Esophagus muscularis mucosa (tissue), 4 donors: ENCODE measurements at regions not wholly inside any gene's neighbourhood (a gene's known extent, or its start where the extent isn't known, plus 50 kb on each side); places are given as distances from the start of the nearest gene placed in this dataset.
"Not testable (repeated sequence)": the region's sequence is repeated elsewhere in the genome, so short reads cannot be mapped to it uniquely, and the experiment has no call there.

Source experiments
- DNase-seq: peaks from one replicate; pipeline ENCODE4 v3.0.0-alpha.2; 2017; ENCODE audit errors: extremely low spot score
- H3K27ac ChIP-seq, 4 donors: fragments of 200-600 bp; sonication (generic); replicated peaks in 1 of 4; 1 replicate in 3 of 4; 2 replicates in 1 of 4; pipeline ENCODE4 v1.5.1; 2016 to 2019; ENCODE audit warnings: mild to moderate bottlenecking in 1 of 4
- H3K27me3 ChIP-seq, 4 donors: fragments of 200-600 bp; sonication (generic); one replicate each; pipeline versions ENCODE4 v1.5.1 to v1.6.0; 2016 to 2019
- H3K36me3 ChIP-seq, 4 donors: fragments of 200-600 bp; sonication (generic); one replicate each; pipeline ENCODE4 v1.5.1; 2016 to 2019
- H3K4me1 ChIP-seq, 4 donors: fragments of 200-600 bp; sonication (generic); one replicate each; pipeline ENCODE4 v1.5.1; 2016 to 2019
- H3K4me3 ChIP-seq, 4 donors: fragments of 200-600 bp; sonication (generic); 1 replicate in 2 of 4; 2 replicates in 2 of 4; pipeline ENCODE4 v1.5.1; 2016 to 2019; ENCODE audit warnings: mild to moderate bottlenecking in 4 of 4, moderate library complexity in 1 of 4
- H3K9me3 ChIP-seq, 4 donors: fragments of 200-600 bp; sonication (generic); 1 replicate in 3 of 4; 2 replicates in 1 of 4; pipeline ENCODE4 v1.5.1; 2016 to 2019
- CTCF ChIP-seq, 3 experiments: fragments of 200-600 bp in 2 of 3; fragments of 450-650 bp in 1 of 3; sonication (generic) in 2 of 3; IDR thresholded peaks; one replicate each; pipeline ENCODE4 v1.5.1; 2017 to 2019; ENCODE audit warnings: antibody characterized with exemption in 3 of 3, mild to moderate bottlenecking in 2 of 3, moderate library complexity in 1 of 3
- EP300 ChIP-seq: sonication (generic); formaldehyde crosslinking; IDR thresholded peaks from one replicate; pipeline ENCODE4 v1.6.1; 2017; ENCODE audit warnings: antibody characterized with exemption
- POLR2A ChIP-seq: fragments of 450-650 bp; IDR thresholded peaks from one replicate; pipeline ENCODE4 v1.6.1; 2017; ENCODE audit warnings: antibody characterized with exemption, moderate library complexity, mild to moderate bottlenecking, low read depth
- POLR2AphosphoS5 ChIP-seq, 2 donors: sonication (generic); formaldehyde crosslinking; IDR thresholded peaks; one replicate each; pipeline ENCODE4 v1.6.1; 2017; ENCODE audit warnings: antibody characterized with exemption in 2 of 2
- WGBS: methylation state at CpG from one replicate; pipeline ENCODE4 v1.1.5; 2018; 5-methylcytosine and 5-hydroxymethylcytosine counted together
- intact Hi-C: fragments of 100-400 bp; cut with DNase I; formaldehyde crosslinking; loops from one replicate; pipeline ENCODE4 v1.15.1; 2023

DNA sequence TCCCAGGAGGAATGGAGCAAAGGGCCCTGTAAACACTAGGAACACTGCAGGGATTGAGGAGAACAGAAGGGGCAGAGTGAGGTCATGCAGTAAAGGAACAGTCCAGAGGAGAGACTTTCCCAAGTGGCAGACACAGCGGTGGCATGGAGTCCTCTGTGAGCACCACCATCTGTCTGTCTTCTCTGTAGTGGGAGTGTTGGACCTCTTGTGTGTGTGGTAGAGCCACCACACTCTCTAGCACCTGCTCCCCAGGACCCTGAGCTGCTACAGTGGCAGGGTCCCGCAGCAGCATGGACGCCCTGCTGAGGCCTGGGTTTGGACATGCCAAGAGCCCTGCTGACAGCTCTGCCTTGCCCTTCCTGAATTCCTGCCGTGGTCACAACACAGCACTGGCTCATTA lies 75.7 kb upstream of the LARP1 start:
- 83% methylated on average over 1 of the region's 4 CpGs for WGBS
- H3K4me3 ChIP-seq: no peak overlapping the region
- no peaks in the 10 kb centered on the region for H3K9me3 ChIP-seq
- no peaks in the 10 kb centered on the region for H3K27me3 ChIP-seq
- no peak for DNase-seq
- TF ChIP-seq POLR2A (no peak), EP300 (no peak), POLR2AphosphoS5 (IDR thresholded peaks at IDR 0.05) (no peak), CTCF (IDR thresholded peaks at IDR 0.05) (no peak)
- peaks cover 13 to 34% (median 33%) of the 10 kb centered on the region in 4 donors for H3K4me1 ChIP-seq
- intact Hi-C loops: no loop called here
- no peaks in the 10 kb centered on the region for H3K36me3 ChIP-seq
- H3K27ac ChIP-seq: no peak overlapping the region

GRCh38 chr5:154677921-154678320 lies 77.3 kb upstream of the LARP1 start:
- TF ChIP-seq POLR2AphosphoS5 (IDR thresholded peaks at IDR 0.05) (peak; percentile 11 to 41), EP300 (no peak)
- WGBS: 13% methylated on average over 2 of the region's 2 CpGs
- Histone ChIP-seq H3K36me3 (no peaks in the 10 kb centered on the region), H3K4me1 (peaks cover 9 to 22% (median 18%) of the 10 kb centered on the region in 4 donors), H3K27ac (peak overlapping the region; percentile 38 to 66 (median 56)), H3K9me3 (no peaks in the 10 kb centered on the region), H3K27me3 (no peaks in the 10 kb centered on the region), H3K4me3 (no peak overlapping the region)
- intact Hi-C loops: no loop called here
- DNase-seq: no peak

GRCh38 chr5:154676508-154676907 lies 78.7 kb upstream of the LARP1 start:
- Histone ChIP-seq H3K9me3 (no peaks in the 10 kb centered on the region), H3K4me1 (peaks cover 4 to 12% (median 7%) of the 10 kb centered on the region in 4 donors), H3K4me3 (no peak overlapping the region), H3K27me3 (no peaks in the 10 kb centered on the region), H3K27ac (no peak overlapping the region), H3K36me3 (no peaks in the 10 kb centered on the region)
- TF ChIP-seq POLR2A: no peak
- TF ChIP-seq CTCF (IDR thresholded peaks at IDR 0.05): no peak
- no peak for TF ChIP-seq POLR2AphosphoS5 (IDR thresholded peaks at IDR 0.05)
- TF ChIP-seq EP300: no peak
- DNase-seq: no peak
- WGBS: 65% methylated on average over 1 of the region's 1 CpG
- intact Hi-C loops: no loop called here

DNA sequence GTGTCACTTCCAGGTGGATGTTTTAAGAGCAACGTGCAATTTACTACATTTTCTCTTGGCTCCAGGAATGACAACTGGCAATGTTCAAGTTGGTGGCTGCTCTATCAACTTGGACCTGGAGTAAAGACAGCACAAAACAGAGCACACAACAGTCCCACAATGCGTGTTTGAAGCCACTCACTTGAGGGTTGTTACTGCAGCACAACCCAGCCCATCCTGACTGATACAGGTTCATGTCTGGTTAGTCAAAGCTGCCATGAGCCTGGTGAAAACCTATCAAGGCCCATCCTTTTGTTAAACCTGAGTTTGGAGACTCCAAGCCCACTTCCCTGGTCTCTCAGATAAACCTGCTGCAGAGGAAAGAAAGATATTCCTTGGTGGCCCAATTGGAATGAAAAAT lies 81.1 kb upstream of the LARP1 start:
- H3K4me3 ChIP-seq: no peak overlapping the region
- H3K36me3 ChIP-seq: no peaks in the 10 kb centered on the region
- H3K9me3 ChIP-seq: no peaks in the 10 kb centered on the region
- DNase-seq: no peak
- 77% methylated on average over 2 of the region's 2 CpGs for WGBS
- H3K27me3 ChIP-seq: no peaks in the 10 kb centered on the region
- intact Hi-C loops: no loop called here
- TF ChIP-seq POLR2A (no peak), CTCF (IDR thresholded peaks at IDR 0.05) (no peak), EP300 (no peak), POLR2AphosphoS5 (IDR thresholded peaks at IDR 0.05) (no peak)
- H3K27ac ChIP-seq: no peak overlapping the region
- H3K4me1 ChIP-seq: peaks cover 4 to 11% (median 6%) of the 10 kb centered on the region in 4 donors

DNA sequence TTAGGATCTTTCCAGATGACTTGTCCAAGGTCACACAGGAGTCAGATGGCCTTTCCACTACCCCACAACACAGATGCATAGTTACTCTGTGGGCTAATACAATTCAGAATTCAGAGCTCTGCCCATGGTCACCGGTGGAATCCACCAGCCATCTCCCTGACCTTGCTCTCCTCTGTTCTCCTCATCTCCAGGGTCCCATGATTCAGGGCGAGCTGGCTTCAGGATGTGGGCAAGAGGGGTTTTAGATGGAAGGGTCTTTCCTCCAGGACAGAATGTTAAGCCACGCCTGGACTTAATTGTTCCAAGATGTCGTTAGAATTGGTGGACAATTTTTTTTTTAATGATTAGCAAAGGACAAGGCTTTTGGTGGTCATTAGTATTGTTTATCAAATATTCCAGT lies 81.7 kb upstream of the LARP1 start:
- no peak for DNase-seq
- H3K27me3 ChIP-seq: no peaks in the 10 kb centered on the region
- no peaks in the 10 kb centered on the region for H3K36me3 ChIP-seq
- peaks cover 4 to 9% (median 6%) of the 10 kb centered on the region in 4 donors for H3K4me1 ChIP-seq
- H3K27ac ChIP-seq: no peak overlapping the region
- H3K4me3 ChIP-seq: no peak overlapping the region
- no peak for TF ChIP-seq EP300
- TF ChIP-seq CTCF (IDR thresholded peaks at IDR 0.05): no peak
- TF ChIP-seq POLR2AphosphoS5 (IDR thresholded peaks at IDR 0.05): no peak
- no peak for TF ChIP-seq POLR2A
- H3K9me3 ChIP-seq: peaks cover 0 to 5% (median 1%) of the 10 kb centered on the region in 4 donors
- intact Hi-C loops: no loop called here
- 98% methylated on average over 4 of the region's 4 CpGs for WGBS

DNA sequence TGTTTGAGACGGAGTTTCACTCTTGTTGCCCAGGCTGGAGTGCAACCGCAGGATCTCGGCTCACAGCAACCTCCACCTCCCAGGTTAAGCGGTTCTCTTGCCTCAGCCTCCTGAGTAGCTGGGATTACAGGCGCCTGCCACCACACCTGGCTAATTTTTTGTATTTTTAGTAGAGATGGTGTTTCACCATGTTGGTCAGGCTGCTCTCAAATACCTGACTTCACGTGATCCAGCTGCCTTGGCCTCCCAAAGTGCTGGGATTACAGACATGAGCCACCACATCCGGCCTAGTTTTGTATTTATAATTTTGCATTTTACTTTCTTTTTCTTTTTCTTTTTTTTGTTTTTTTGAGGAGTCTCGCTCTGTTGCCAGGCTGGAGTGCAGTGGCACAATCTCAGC lies 85.3 kb upstream of the LARP1 start:
- H3K27me3 ChIP-seq, H3K4me1 ChIP-seq, H3K4me3 ChIP-seq, H3K27ac ChIP-seq, H3K36me3 ChIP-seq, DNase-seq, intact Hi-C loops: not testable (repeated sequence)
- WGBS: 92% methylated on average over 8 of the region's 8 CpGs
- peaks cover 0 to 16% (median 11%) of the 10 kb centered on the region in 4 donors for H3K9me3 ChIP-seq
